ENCODE measurements at regions not wholly inside any gene's neighbourhood (a gene's known extent, or its start where the extent isn't known, plus 50 kb on each side); places are given as distances from the start of the nearest gene placed in this dataset.

- TF ChIP-seq POLR2A (IDR thresholded peaks at IDR 0.05) (no peak), CTCF (IDR thresholded peaks at IDR 0.05) (no peak)
Observed at GRCh38 chr6:139713424-139713823, 339.0 kb upstream of the CITED2 start.
